Upper lobe of right lung (tissue), 1 donor: ENCODE measurements at regions not wholly inside any gene's neighbourhood (a gene's known extent, or its start where the extent isn't known, plus 50 kb on each side); places are given as distances from the start of the nearest gene placed in this dataset.

ENCODE experiments used
- ATAC-seq: fragments of 200-7000 bp; cut with Tn5 transposase; one replicate; pipeline ENCODE4 v1.9.1; 2020; ENCODE audit warnings: mild to moderate bottlenecking, moderate library complexity
- DNase-seq: peaks from one replicate; pipeline ENCODE4 v3.0.0-alpha.2; 2020
- H3K27ac ChIP-seq: fragments of 200-600 bp; one replicate; pipeline ENCODE4 v1.8.0; 2022
- H3K27me3 ChIP-seq: fragments of 200-600 bp; one replicate; pipeline ENCODE4 v1.8.0; 2022; ENCODE audit warnings: mild to moderate bottlenecking
- H3K36me3 ChIP-seq: fragments of 200-600 bp; one replicate; pipeline ENCODE4 v1.8.0; 2022
- H3K4me1 ChIP-seq: fragments of 200-600 bp; one replicate; pipeline ENCODE4 v1.8.0; 2022
- H3K4me3 ChIP-seq: fragments of 200-600 bp; one replicate; pipeline ENCODE4 v1.8.0; 2022; ENCODE audit warnings: mild to moderate bottlenecking
- H3K9me3 ChIP-seq: fragments of 200-600 bp; one replicate; pipeline ENCODE4 v1.8.0; 2022
- intact Hi-C: fragments of 100-400 bp; cut with DNase I; formaldehyde crosslinking; loops from one replicate; pipeline ENCODE4 v1.11.0; 2022
- TF ChIP-seq, protein P1 (sequence below): fragments of 200-600 bp; IDR thresholded peaks from one replicate; pipeline ENCODE4 v1.8.0; 2022; ENCODE audit warnings: antibody characterized with exemption
- donor health status: DM: no; HTN: yes; CAD: no; lungs with severe emphysema.

DNA sequence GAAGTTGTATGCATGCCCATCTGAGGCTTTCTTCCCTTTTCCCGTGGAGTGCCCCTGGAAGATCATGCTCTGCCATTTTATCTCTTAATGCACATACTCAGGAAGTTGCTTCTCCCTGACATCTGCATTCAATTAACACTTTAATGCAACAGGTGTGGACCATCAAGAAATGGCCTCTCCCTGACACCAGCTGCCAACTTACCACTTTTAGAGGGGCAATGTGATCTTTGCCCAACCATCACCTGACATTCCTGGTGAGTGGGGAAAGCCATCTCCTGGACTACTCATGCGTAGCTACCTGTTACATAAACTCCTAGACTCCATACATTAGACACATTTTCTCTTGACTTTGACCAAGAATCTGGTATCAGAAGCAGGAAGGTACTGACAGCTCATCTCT is 1450.4 kb upstream of the CDH9 start:
- H3K4me3 ChIP-seq: no peak overlapping the region
- no peaks in the 10 kb centered on the region for H3K4me1 ChIP-seq
- no peaks in the 10 kb centered on the region for H3K36me3 ChIP-seq
- H3K9me3 ChIP-seq: no peaks in the 10 kb centered on the region
- no peak for DNase-seq
- TF ChIP-seq, protein P1, sequence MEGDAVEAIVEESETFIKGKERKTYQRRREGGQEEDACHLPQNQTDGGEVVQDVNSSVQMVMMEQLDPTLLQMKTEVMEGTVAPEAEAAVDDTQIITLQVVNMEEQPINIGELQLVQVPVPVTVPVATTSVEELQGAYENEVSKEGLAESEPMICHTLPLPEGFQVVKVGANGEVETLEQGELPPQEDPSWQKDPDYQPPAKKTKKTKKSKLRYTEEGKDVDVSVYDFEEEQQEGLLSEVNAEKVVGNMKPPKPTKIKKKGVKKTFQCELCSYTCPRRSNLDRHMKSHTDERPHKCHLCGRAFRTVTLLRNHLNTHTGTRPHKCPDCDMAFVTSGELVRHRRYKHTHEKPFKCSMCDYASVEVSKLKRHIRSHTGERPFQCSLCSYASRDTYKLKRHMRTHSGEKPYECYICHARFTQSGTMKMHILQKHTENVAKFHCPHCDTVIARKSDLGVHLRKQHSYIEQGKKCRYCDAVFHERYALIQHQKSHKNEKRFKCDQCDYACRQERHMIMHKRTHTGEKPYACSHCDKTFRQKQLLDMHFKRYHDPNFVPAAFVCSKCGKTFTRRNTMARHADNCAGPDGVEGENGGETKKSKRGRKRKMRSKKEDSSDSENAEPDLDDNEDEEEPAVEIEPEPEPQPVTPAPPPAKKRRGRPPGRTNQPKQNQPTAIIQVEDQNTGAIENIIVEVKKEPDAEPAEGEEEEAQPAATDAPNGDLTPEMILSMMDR: no peak
- intact Hi-C loops: no loop called here
- ATAC-seq: no peak
- H3K27ac ChIP-seq: no peak overlapping the region
- no peaks in the 10 kb centered on the region for H3K27me3 ChIP-seq

DNA sequence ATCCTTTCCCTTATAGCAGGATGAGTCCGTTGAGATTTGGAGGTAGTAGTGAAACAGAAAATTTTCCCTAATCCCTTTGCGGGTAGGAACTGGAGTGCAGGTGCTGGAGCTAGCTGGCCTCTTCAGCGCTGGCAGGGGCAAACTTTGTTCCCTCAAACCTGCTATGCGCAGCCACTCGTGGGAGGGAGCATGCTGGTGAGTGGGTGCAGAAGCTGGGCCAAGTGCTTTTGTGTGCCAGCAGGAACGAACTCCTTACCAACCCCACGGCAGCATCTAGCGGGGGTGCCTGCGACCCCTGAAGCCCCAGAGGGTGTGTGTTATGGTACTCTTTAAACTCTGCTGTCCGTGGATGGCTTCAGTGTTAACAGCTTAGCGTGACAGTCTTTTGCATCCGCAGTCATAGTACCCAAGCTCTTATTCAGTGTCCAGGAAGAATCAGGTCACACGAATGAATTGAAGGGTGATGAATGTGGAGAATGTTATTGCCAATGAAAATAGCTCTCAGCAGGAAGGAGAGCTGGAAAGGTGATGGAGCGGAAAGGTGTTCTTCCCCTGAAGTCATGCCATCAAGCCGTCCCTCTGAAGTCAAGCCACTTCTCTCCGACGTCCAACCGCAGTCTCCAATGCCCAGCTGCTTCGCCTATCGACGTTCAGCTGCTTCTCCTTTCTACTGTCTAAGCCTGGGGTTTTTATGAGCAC is 1445.1 kb upstream of the CDH9 start:
- ATAC-seq: no peak

DNA sequence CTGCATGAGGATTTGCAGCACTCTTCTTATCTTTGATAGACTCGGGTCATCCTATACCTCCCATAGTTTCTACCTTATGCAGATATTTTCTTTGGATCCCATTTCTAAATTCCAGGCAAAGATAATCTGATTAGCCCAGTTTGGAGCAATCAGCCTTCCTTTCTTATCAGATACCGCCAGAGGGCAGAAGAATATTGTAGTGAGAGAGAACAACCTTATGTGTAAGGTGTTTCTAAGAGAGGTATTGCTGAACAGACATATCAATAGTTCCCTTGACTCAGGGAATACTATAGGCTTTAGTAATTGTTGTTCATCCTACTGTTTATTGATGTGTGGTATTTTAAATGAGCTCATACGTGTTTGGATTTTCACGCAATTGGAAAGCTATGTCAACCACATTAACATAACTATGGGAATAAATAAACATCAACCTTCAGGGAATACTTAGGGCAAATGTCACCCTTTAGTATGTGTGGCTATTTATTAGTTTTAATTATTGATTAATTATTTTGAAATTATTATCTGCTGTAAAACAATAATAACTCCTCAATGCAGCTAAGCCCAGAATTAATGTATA is 1435.2 kb upstream of the CDH9 start:
- intact Hi-C loops: no loop called here
- Histone ChIP-seq H3K9me3 (no peaks in the 10 kb centered on the region), H3K27ac (no peak overlapping the region), H3K27me3 (no peaks in the 10 kb centered on the region), H3K4me3 (no peak overlapping the region), H3K36me3 (no peaks in the 10 kb centered on the region), H3K4me1 (no peaks in the 10 kb centered on the region)
- DNase-seq (no peak), ATAC-seq (peak; percentile 53)
- TF ChIP-seq, protein P1: peak; percentile 30

More for the DNA sequence above, 1445.1 kb upstream of the CDH9 start:
- H3K27ac ChIP-seq: no peak overlapping the region
- no peak overlapping the region for H3K4me3 ChIP-seq
- intact Hi-C loops: no loop called here
- H3K27me3 ChIP-seq: no peaks in the 10 kb centered on the region
- no peaks in the 10 kb centered on the region for H3K4me1 ChIP-seq
- DNase-seq: peak; percentile 40
- H3K9me3 ChIP-seq: no peaks in the 10 kb centered on the region
- H3K36me3 ChIP-seq: no peaks in the 10 kb centered on the region
- TF ChIP-seq, protein P1: no peak

DNA sequence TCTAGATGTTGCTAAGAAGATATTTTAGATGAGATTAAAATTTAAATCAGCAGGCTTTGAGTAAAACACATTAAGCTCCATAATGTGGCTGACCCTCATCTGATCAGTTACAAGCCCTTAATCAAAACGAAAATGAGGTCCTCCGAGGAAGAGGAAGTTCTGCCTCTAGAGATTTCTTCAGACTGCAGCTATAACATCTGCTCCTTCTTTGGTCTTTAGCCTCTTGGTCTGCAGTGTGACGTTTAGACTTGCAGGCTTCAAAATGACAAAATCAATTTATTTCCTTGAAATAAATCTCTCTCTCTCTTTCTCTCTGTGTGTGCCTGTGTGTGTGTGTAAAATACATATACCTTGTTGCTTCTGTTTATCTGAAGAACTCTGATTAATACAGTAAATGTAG is 1429.8 kb upstream of the CDH9 start:
- Histone ChIP-seq H3K4me3 (no peak overlapping the region), H3K36me3 (no peaks in the 10 kb centered on the region), H3K27me3 (no peaks in the 10 kb centered on the region), H3K9me3 (no peaks in the 10 kb centered on the region), H3K4me1 (no peaks in the 10 kb centered on the region), H3K27ac (no peak overlapping the region)
- TF ChIP-seq, protein P1: no peak
- intact Hi-C loops: no loop called here
- ATAC-seq: no peak
- no peak for DNase-seq

DNA sequence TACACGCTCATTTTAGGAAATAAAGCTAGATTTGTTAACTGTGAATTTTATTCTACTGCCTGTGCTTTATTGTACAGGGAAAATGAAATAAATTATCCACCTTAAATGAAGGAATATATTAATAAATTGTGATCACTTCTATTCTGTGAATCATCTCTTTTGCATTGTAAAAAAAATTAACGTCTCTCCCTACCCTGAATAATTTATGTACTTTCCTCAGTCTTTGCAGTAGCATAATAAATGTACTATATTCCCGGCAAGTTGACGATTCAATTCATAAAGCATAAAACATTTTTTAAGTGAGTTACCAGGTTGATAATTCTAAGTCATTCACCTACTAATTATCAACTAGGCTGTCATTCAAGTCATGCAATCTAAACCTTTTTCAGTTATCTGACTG is 1425.3 kb upstream of the CDH9 start:
- intact Hi-C loops: no loop called here
- Histone ChIP-seq H3K9me3 (no peaks in the 10 kb centered on the region), H3K27me3 (no peaks in the 10 kb centered on the region), H3K4me3 (no peak overlapping the region), H3K27ac (no peak overlapping the region), H3K36me3 (no peaks in the 10 kb centered on the region), H3K4me1 (no peaks in the 10 kb centered on the region)
- DNase-seq (no peak), ATAC-seq (no peak)
- TF ChIP-seq, protein P1: no peak
